NCI-H2107 (cell line): ENCODE measurements at regions not wholly inside any gene's neighbourhood (a gene's known extent, or its start where the extent isn't known, plus 50 kb on each side); places are given as distances from the start of the nearest gene placed in this dataset.
"Not testable (repeated sequence)": the region's sequence is repeated elsewhere in the genome, so short reads cannot be mapped to it uniquely, and the experiment has no call there.

Experiments
- DNase-seq: peaks from one replicate; lab custom pipeline; 2025; lab: John Stamatoyannopoulos, UW

DNA sequence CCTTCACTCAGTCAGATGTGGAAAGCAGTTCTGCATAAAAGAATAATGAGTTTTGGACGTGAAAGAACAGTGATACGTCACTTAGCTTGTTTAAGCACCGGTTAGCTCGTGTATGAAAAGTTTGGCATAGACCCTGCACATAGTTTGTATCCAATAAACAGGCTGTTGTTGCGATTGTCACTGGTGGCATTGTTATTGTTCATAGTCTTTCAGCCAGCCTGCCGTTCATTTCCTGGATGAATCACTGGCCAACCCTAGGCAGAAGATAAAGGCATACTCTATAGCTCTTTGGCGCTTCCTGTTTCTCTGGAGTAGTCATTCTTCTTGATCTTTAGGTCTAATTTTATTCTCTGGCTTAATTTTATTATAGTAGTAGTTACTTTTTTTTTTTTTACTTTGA lies 57.8 kb upstream of the ANKRD30A start:
- DNase-seq: no peak

GRCh38 chr10:37062296-37062695 lies 63.1 kb upstream of the ANKRD30A start:
- DNase-seq: not testable (repeated sequence)

DNA sequence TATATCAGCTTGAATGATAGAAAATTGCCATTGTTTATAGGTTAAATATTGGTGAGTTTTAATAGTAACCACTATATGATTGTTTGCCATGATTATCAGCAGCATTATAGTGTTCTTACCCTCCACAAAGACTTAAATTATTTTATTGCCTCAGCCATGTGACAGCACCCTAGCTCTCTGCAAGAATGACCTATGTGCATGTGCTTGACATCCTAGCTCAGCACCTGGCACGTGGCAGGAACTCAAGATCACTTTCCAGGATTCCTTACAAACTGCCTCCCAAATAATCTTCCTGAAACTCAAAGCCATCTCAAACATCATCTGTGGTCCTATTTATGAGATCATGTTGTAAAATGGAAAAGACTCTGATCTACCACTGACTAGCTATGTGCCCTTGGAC lies 68.1 kb upstream of the ANKRD30A start:
- DNase-seq: no peak

DNA sequence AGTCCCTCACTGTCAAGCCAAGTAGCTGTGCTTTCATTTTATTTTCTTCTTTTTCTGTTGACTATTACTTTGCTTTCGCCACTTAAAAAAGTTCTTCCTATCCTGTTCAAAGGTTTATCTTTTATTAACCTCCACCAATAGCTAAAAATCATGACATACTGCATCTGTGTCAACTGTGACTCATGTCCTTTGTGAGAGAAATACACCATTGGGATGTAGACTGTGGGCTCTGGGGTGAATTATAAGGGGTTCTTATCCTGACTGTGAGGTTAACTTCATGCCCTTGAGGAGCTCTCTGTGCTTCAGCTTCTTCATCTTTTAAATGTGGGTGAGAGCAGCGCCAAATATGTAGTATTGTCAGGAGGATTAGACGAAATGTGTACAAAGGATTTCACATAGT lies 71.9 kb upstream of the ANKRD30A start:
- no peak for DNase-seq

- not testable (repeated sequence) for DNase-seq
Observed at GRCh38 chr10:37049982-37050381, 75.4 kb upstream of the ANKRD30A start.

- DNase-seq: not testable (repeated sequence)
Observed at GRCh38 chr10:37044319-37044718, 81.1 kb upstream of the ANKRD30A start.

DNA sequence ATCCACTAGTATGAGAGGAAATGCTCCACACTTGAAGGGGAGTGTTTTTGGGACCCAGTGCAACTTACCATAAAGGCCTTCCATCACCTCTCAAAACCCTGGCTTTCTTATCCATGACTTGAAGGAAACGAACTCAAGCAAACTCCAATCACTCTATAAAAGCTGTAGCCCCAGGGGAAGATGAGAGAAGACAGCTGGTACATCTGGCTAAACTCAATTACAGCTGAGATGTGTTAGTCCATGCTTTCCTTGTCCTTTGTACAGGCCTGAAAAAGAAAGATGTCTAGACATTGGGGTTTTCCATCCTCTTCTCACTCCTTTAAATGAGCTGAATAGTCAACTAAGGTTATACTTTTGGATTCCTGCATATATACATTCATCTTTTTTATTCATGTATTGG lies 89.5 kb upstream of the ANKRD30A start:
- DNase-seq: no peak

DNA sequence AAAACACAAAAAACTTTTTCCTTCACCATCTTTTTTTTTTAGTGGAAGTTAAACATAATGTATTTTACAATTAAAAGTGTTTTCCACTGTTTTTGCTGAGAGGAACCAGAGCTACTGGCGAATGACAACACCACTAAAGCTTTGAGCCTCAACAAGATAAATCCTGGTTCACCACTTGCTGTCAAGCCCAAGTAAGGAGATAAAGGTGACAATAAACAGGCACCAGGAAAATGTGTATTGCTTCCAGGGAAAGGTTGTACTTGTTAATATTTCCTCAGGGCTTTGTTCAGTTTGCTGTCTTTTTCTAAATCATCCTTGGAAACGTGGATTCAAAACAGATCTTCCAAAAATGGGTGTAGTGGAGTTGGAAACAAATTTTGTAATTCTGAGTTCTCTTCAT lies 109.9 kb upstream of the ANKRD30A start:
- no peak for DNase-seq

DNA sequence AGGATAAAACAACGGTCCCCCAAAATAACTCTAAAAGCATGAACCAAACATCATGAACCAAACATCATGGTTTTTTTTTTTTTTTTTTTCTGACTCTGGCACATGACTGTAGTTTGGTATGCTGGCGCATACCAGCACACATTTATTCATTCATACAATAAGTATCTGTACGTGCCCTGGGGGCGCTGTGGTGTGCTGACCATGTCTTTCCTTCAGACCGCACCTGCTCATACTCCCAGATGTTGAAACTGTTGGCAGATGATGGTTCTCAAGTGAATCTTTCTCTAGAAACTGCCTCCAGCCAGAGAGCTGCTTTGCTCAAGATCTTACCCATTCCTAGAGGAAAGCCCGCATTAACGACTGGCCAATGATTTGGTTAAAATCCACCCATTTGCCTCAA lies 114.7 kb upstream of the ANKRD30A start:
- DNase-seq: no peak

DNA sequence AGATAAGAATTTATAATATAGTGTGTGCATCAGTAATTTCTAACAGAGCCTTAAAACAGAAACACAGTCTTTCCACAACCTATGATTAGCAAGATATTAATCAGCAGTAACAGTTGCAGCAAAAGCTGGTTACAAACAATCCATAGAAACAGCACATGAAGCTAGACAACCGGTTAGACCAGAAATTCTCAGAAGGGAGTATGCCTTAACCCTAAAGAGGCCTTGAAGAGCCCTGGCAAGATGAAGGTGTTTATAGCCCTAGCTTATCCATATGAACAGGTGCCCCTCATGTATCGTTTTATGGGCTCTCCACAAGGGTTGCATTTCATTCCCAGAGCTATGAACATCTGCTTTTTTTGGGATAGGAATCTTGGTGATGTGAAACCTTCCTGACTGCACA lies 117.1 kb upstream of the ANKRD30A start:
- not testable (repeated sequence) for DNase-seq

GRCh38 chr10:37003126-37003525 lies 122.3 kb upstream of the ANKRD30A start:
- no peak for DNase-seq

GRCh38 chr10:36995806-36996205 lies 129.6 kb upstream of the ANKRD30A start:
- not testable (repeated sequence) for DNase-seq

DNA sequence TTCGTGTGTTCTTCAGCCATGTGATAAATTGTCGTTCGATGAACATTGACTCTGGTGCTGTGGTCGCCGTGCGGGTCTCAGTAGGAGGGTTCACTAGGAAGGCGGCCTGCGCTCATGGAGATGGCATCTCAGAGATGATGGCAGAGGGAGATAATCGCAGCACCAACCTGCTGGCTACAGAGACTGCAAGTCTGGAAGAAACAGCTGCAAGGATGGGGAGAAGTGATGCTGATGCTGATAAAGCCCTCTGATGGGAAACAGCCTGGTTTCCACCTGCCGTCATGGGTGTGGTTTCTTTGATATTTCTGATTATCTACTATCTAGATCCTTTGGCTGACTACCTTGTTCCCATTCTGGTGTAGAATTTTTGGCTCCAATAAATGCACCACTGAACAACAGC lies 130.5 kb upstream of the ANKRD30A start:
- DNase-seq: no peak

- no peak for DNase-seq
Observed at GRCh38 chr10:36989233-36989632, 136.2 kb upstream of the ANKRD30A start.

- DNase-seq: no peak
Observed at GRCh38 chr10:36946598-36946997, 178.8 kb upstream of the ANKRD30A start.

DNA sequence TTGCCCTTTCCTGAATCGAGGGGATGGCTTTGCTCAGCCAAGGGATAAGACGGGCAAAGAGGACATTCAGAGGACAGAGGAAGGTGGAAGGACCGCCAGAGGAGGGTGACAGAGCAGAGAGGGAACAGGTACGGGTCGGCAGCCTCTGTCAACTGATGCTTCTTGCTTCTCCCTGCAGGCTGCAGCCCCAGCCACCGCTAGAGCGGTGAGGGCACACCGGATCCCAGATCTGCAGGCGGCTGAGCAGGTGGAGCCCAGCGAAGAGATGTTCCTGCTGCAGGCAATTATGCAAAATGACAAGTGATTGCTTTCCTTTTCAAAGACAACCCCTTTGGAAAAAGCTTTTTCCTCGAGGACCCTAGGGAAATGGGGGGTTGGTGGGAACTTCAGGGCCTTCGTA lies 181.9 kb upstream of the ANKRD30A start:
- no peak for DNase-seq

DNA sequence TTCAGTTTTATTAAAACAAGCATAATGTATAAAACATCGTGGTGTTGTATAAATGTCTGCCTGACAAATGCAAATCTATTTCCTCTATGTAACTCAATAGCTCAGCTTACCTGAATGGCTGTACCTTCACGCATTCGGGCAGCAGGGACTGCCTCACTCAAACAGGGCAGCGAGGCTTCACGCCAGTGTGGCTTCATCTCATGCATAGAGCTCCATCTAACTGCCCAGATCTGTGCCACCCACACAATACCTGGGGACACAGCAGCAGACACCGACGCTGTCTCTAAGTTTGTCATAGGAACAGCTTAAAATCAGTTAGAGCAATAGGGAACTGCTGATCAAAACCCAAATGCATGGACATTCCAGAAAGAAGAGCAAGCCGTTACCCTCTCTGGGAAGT lies 182.8 kb upstream of the ANKRD30A start:
- DNase-seq: no peak

GRCh38 chr10:36903040-36903439 lies 222.4 kb upstream of the ANKRD30A start:
- DNase-seq: no peak

GRCh38 chr10:36899652-36900051 lies 225.7 kb upstream of the ANKRD30A start:
- no peak for DNase-seq

DNA sequence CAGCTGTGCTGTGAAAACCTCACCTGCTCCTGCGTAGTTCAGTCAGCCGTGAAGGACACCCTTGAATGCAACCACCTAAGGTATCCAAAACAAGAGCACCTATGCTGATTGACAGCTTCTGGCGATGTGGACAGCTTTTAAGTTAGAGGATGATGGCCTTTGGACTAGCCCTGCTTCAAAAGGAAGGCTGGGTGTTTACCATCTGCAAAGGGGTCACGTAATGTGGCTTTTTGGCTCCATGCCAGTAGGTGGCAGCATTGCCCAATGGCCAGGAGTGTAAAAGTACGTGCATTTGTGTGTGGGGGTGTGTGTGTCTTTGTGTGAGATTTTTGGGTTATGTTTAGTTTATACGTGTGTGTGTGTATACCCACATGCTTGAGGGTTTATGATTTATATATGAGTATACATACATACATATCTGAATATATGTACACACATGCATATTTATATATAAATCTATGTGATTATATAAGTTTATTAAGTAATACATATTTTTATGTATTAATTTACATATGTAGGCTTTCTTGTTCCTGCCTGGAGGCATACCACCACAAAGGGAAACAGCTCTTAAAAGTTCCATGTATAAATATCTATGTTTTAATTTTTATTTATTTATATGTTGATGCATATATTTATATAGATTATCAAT lies 236.3 kb upstream of the ANKRD30A start:
- DNase-seq: peak; percentile 4

GRCh38 chr10:36886303-36886891 lies 239.0 kb upstream of the ANKRD30A start:
- DNase-seq: no peak

GRCh38 chr10:36885746-36886145 lies 239.7 kb upstream of the ANKRD30A start:
- DNase-seq: no peak

DNA sequence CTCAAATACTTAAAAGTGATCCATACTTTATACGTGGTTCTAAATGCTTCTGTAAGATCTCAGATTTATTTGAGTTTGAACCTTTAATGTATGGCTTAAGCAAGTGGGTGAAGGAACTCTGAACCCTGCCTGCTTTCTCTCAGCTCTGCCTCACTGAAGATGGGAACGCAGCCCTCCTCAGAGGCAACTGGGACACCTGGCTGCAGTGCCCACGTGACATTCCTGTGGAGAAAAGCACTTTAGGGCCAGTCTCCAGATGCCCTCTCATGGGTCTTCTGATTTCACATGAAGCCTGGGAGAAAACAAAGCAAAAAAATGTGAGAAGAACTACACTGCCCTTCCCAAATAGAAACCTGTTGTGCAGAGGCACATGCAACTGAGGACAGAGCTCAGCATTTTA lies 242.6 kb upstream of the ANKRD30A start:
- no peak for DNase-seq

- no peak for DNase-seq
Observed at GRCh38 chr10:36880898-36881297, 244.5 kb upstream of the ANKRD30A start.
